Neural cell (in vitro differentiated cells): ENCODE measurements at regions not wholly inside any gene's neighbourhood (a gene's known extent, or its start where the extent isn't known, plus 50 kb on each side); places are given as distances from the start of the nearest gene placed in this dataset.

Source experiments
- EP300 ChIP-seq: fragments of 450-650 bp; conservative IDR thresholded peaks from 2 replicates; pipeline ENCODE4 v1.6.1; 2014; ENCODE audit warnings: antibody characterized with exemption, mild to moderate bottlenecking, moderate library complexity; ENCODE audit not compliant: poor library complexity, severe bottlenecking
- EZH2 ChIP-seq: fragments of 200-600, 300-800 bp; shearing (Covaris generic), sonication (generic); IDR thresholded peaks from 2 replicates; pipeline ENCODE4 v1.6.1; 2014; ENCODE audit warnings: antibody characterized with exemption, low read length, borderline replicate concordance, mild to moderate bottlenecking; ENCODE audit not compliant: insufficient read depth, poor library complexity, severe bottlenecking
- MXI1 ChIP-seq: fragments of 450-650 bp; conservative IDR thresholded peaks from 2 replicates; pipeline ENCODE4 v1.6.1; 2014; ENCODE audit warnings: antibody characterized with exemption, mild to moderate bottlenecking; ENCODE audit not compliant: poor library complexity, severe bottlenecking
- POLR2AphosphoS5 ChIP-seq: IDR thresholded peaks from 2 replicates; pipeline ENCODE4 v1.6.1; 2012
- RAD21 ChIP-seq: fragments of 450-650 bp; conservative IDR thresholded peaks from 2 replicates; pipeline ENCODE4 v1.6.1; 2014; ENCODE audit warnings: antibody characterized with exemption, mild to moderate bottlenecking, moderate library complexity
- TAF1 ChIP-seq: IDR thresholded peaks from 2 replicates; pipeline ENCODE4 v1.6.1; 2012; ENCODE audit warnings: low read depth
- TF ChIP-seq, protein P1 (sequence below): fragments of 450-650 bp; IDR thresholded peaks from 2 replicates; pipeline ENCODE4 v1.5.1; 2014; ENCODE audit warnings: antibody characterized with exemption, mild to moderate bottlenecking, moderate library complexity; ENCODE audit not compliant: poor library complexity, severe bottlenecking

GRCh38 chr9:81312346-81312745 lies 377.0 kb downstream of the TLE1 start:
- TF ChIP-seq, protein P1, sequence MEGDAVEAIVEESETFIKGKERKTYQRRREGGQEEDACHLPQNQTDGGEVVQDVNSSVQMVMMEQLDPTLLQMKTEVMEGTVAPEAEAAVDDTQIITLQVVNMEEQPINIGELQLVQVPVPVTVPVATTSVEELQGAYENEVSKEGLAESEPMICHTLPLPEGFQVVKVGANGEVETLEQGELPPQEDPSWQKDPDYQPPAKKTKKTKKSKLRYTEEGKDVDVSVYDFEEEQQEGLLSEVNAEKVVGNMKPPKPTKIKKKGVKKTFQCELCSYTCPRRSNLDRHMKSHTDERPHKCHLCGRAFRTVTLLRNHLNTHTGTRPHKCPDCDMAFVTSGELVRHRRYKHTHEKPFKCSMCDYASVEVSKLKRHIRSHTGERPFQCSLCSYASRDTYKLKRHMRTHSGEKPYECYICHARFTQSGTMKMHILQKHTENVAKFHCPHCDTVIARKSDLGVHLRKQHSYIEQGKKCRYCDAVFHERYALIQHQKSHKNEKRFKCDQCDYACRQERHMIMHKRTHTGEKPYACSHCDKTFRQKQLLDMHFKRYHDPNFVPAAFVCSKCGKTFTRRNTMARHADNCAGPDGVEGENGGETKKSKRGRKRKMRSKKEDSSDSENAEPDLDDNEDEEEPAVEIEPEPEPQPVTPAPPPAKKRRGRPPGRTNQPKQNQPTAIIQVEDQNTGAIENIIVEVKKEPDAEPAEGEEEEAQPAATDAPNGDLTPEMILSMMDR, result no peak
- no peak for TF ChIP-seq EZH2
- TF ChIP-seq EP300, result no peak
- peak; percentile 26 for TF ChIP-seq RAD21
- no peak for TF ChIP-seq POLR2AphosphoS5
- TF ChIP-seq TAF1, result no peak
- no peak for TF ChIP-seq MXI1
